RWPE2 (cell line): ENCODE measurements at regions not wholly inside any gene's neighbourhood (a gene's known extent, or its start where the extent isn't known, plus 50 kb on each side); places are given as distances from the start of the nearest gene placed in this dataset.

Experiments used
- ATAC-seq: fragments of 200-7000 bp; cut with Tn5 transposase; 3 replicates; pipeline ENCODE4 v1.9.1; 2021; ENCODE audit warnings: low read depth
- DNase-seq: peaks from one replicate; pipeline ENCODE4 v3.0.0-alpha.2; 2020; ENCODE audit warnings: low spot score
- H3K27ac ChIP-seq: fragments of 450-650 bp; 2 replicates; pipeline ENCODE4 v1.5.1; 2017; ENCODE audit warnings: mild to moderate bottlenecking; ENCODE audit not compliant: poor library complexity, severe bottlenecking
- H3K27me3 ChIP-seq: fragments of 250-450 bp; sonication (Bioruptor Pico); 2 replicates; pipeline ENCODE4 v1.5.1; 2021; ENCODE audit warnings: mild to moderate bottlenecking, moderate library complexity; ENCODE audit not compliant: insufficient read depth, poor library complexity, severe bottlenecking
- H3K36me3 ChIP-seq: fragments of 250-450 bp; sonication (Bioruptor Pico); 2 replicates; pipeline ENCODE4 v1.5.1; 2020; ENCODE audit warnings: low read depth, mild to moderate bottlenecking, moderate library complexity
- H3K4me1 ChIP-seq: fragments of 250-450 bp; sonication (Bioruptor Pico); 2 replicates; pipeline ENCODE4 v1.5.1; 2021; ENCODE audit warnings: mild to moderate bottlenecking, moderate library complexity; ENCODE audit not compliant: insufficient read depth, poor library complexity, severe bottlenecking
- H3K4me3 ChIP-seq: fragments of 250-450 bp; sonication (Bioruptor Pico); 2 replicates; pipeline ENCODE4 v1.5.1; 2021; ENCODE audit warnings: mild to moderate bottlenecking, moderate library complexity; ENCODE audit not compliant: severe bottlenecking
- H3K9me3 ChIP-seq: fragments of 250-450 bp; sonication (Bioruptor Pico); 2 replicates; pipeline ENCODE4 v1.5.1; 2021; ENCODE audit warnings: mild to moderate bottlenecking, moderate library complexity; ENCODE audit not compliant: severe bottlenecking
- TF ChIP-seq, protein P1 (sequence below): fragments of 450-650 bp; IDR thresholded peaks from one replicate; pipeline ENCODE4 v1.5.1; 2017; ENCODE audit warnings: mild to moderate bottlenecking, moderate library complexity; ENCODE audit not compliant: poor library complexity, severe bottlenecking

DNA sequence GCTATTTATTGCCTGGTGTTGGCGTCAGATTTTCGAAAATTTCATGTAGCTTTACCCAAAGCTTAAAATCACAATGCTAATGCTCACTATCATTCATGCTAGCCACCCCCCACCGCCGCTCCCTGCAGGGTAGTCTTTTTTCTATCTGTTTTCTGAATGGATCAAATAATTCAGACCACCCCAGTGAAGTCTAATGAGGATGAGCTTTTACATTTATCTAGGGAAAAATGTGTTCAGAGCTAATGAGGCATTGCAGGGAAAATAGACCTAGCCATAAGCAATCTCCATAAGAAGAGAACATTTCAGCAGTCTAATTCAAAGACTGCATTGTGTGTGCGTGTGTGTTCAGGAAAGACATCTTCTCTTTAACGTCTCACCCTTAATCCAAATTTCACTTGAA, 533.0 kb upstream of the PRMT6 start:
- H3K36me3 ChIP-seq = no peaks in the 10 kb centered on the region
- H3K9me3 ChIP-seq = peaks cover 2% of the 10 kb centered on the region
- peaks cover 8% of the 10 kb centered on the region for H3K4me1 ChIP-seq
- TF ChIP-seq, protein P1, sequence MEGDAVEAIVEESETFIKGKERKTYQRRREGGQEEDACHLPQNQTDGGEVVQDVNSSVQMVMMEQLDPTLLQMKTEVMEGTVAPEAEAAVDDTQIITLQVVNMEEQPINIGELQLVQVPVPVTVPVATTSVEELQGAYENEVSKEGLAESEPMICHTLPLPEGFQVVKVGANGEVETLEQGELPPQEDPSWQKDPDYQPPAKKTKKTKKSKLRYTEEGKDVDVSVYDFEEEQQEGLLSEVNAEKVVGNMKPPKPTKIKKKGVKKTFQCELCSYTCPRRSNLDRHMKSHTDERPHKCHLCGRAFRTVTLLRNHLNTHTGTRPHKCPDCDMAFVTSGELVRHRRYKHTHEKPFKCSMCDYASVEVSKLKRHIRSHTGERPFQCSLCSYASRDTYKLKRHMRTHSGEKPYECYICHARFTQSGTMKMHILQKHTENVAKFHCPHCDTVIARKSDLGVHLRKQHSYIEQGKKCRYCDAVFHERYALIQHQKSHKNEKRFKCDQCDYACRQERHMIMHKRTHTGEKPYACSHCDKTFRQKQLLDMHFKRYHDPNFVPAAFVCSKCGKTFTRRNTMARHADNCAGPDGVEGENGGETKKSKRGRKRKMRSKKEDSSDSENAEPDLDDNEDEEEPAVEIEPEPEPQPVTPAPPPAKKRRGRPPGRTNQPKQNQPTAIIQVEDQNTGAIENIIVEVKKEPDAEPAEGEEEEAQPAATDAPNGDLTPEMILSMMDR = no peak
- ATAC-seq (no peak), DNase-seq (no peak)
- H3K4me3 ChIP-seq = no peak overlapping the region
- H3K27ac ChIP-seq = no peak overlapping the region
- H3K27me3 ChIP-seq = no peaks in the 10 kb centered on the region

DNA sequence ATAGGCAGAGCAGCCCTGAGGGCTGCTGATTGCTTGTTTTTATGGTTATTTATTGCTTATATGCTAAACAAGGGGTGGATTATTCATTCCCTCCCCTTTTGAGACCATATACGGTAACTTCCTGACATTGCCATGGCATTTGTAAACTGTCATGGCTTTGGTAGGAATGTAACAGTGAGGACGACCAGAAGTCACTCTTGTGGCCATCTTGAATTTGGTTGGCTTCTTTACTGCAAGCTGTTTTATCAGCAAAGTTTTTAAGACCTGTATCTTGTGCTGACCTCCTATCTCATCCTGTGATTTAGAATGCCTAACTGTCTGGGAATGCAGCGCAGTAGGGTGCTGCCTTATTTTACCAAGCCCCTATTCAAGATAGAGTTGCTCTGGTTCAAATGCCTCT, 531.8 kb upstream of the PRMT6 start:
- TF ChIP-seq, protein P1 = no peak
- no peak overlapping the region for H3K27ac ChIP-seq
- H3K9me3 ChIP-seq = peaks cover 2% of the 10 kb centered on the region
- ATAC-seq = no peak
- H3K36me3 ChIP-seq = no peaks in the 10 kb centered on the region
- no peaks in the 10 kb centered on the region for H3K27me3 ChIP-seq
- H3K4me3 ChIP-seq = no peak overlapping the region
- no peak for DNase-seq
- H3K4me1 ChIP-seq = peaks cover 8% of the 10 kb centered on the region

DNA sequence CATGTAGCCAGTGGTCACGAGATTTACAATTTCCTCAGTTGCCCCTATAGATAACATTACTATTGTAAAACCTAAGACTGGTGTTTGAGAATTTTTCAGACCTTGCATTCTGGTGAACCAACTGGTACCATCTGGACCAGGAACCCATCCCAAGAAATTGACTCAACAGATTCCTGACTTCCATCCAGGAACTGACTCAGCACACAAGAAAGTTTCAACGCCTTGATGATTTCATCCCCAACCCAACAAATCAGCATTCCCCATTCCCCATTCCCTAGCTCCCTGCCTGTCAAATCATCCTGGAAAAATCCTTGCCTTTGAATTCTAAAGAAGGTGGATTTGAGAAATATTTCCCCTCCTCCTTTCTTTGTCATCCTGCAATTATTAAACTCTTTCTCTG, 529.8 kb upstream of the PRMT6 start:
- Histone ChIP-seq H3K4me1 (peaks cover 8% of the 10 kb centered on the region), H3K36me3 (no peaks in the 10 kb centered on the region), H3K9me3 (peaks cover 2% of the 10 kb centered on the region), H3K27me3 (no peaks in the 10 kb centered on the region), H3K27ac (peak overlapping the region; percentile 39), H3K4me3 (no peak overlapping the region)
- TF ChIP-seq, protein P1 = no peak
- DNase-seq (no peak), ATAC-seq (peak; percentile 82)

DNA sequence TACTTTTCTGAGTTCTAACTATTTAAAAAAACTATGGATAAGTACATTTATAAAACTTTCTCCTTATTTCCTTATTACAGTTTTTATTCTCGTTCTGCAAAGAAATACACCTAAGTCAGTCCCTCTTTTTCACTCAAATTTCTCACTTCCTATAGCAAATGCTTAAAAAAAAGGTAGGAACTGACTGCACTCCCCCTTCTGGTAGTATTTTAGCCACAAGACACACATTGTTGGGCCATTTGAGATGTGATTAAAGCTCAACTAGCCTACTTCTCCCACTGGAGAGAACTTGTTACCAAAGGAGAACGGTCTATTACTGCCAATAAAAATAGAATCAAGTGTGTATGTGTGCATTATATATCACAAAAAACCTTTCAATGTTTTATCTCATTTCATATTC, 521.9 kb upstream of the PRMT6 start:
- H3K27ac ChIP-seq = no peak overlapping the region
- H3K9me3 ChIP-seq = no peaks in the 10 kb centered on the region
- H3K4me1 ChIP-seq = no peaks in the 10 kb centered on the region
- ATAC-seq (no peak), DNase-seq (no peak)
- no peaks in the 10 kb centered on the region for H3K36me3 ChIP-seq
- H3K27me3 ChIP-seq = no peaks in the 10 kb centered on the region
- no peak overlapping the region for H3K4me3 ChIP-seq
- TF ChIP-seq, protein P1 = peak; percentile 29

DNA sequence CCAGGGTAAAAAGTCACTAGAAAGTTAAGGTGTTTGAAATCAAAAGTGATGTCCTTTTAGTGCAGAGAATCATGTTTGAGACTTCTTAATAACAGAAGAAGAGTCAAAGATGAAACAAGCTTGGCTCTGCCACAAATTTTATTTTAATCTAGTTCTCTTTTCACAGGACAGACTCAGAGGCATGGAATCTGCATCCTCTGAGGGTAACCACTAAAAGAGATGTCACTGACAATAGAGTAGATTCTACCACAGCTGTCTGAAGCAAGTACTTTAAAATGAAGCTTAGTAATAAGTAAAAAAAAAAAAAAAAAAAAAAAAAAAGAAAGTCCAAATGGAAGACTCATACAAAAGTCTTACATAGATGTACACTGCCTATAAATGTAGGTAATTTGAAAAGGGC, 519.7 kb upstream of the PRMT6 start:
- H3K9me3 ChIP-seq = no peaks in the 10 kb centered on the region
- no peaks in the 10 kb centered on the region for H3K36me3 ChIP-seq
- DNase-seq = no peak
- no peak for ATAC-seq
- H3K4me1 ChIP-seq = no peaks in the 10 kb centered on the region
- H3K4me3 ChIP-seq = no peak overlapping the region
- H3K27me3 ChIP-seq = no peaks in the 10 kb centered on the region
- TF ChIP-seq, protein P1 = no peak
- H3K27ac ChIP-seq = no peak overlapping the region
